ENCODE measurements at regions not wholly inside any gene's neighbourhood (a gene's known extent, or its start where the extent isn't known, plus 50 kb on each side); places are given as distances from the start of the nearest gene placed in this dataset.

DNA sequence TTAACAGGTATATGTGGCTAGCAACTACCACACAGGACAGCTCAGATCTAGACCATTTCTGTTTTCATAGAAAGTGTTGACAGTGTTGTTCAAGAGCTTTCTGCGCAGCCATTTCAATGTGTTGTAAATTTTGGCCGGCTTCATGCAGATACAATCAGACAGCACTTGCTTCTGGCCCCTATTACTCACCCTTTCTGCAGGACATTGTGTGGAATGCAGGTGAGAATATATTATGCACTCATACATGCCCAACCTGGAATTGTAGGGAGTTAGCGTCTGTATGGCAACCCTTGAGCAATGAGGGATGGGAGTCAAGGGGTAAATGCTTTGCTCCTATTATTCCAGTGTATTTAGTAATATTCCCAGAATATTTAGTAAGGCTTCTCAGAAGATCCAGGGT, 180.9 kb upstream of the PLXNA2 start:
- TF ChIP-seq, protein P1, sequence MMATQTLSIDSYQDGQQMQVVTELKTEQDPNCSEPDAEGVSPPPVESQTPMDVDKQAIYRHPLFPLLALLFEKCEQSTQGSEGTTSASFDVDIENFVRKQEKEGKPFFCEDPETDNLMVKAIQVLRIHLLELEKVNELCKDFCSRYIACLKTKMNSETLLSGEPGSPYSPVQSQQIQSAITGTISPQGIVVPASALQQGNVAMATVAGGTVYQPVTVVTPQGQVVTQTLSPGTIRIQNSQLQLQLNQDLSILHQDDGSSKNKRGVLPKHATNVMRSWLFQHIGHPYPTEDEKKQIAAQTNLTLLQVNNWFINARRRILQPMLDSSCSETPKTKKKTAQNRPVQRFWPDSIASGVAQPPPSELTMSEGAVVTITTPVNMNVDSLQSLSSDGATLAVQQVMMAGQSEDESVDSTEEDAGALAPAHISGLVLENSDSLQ (IDR thresholded peaks at IDR 0.05), result no peak
- TF ChIP-seq TARDBP (IDR thresholded peaks at IDR 0.05) (no peak), FOXK2 (IDR thresholded peaks at IDR 0.05) (no peak), SP1 (IDR thresholded peaks at IDR 0.05) (no peak), HDGF (IDR thresholded peaks at IDR 0.05; ENCODE audit: borderline replicate concordance) (no peak), FOXA1 (IDR thresholded peaks at IDR 0.05) (no peak), BHLHE40 (IDR thresholded peaks at IDR 0.05; ENCODE audit: borderline replicate concordance) (no peak), ARNT (IDR thresholded peaks at IDR 0.05) (no peak), ZNF384 (IDR thresholded peaks at IDR 0.05) (no peak), FOXM1 (IDR thresholded peaks at IDR 0.05; ENCODE audit: borderline replicate concordance) (no peak), CTBP1 (IDR thresholded peaks at IDR 0.05; ENCODE audit: borderline replicate concordance) (no peak)
